Suprapubic skin (tissue), 4 donors: ENCODE measurements at regions not wholly inside any gene's neighbourhood (a gene's known extent, or its start where the extent isn't known, plus 50 kb on each side); places are given as distances from the start of the nearest gene placed in this dataset.

Experiments
- DNase-seq, 2 donors: peaks; one replicate each; pipeline ENCODE4 v3.0.0-alpha.2; 2019; ENCODE audit warnings: low spot score in 2 of 2
- H3K27ac ChIP-seq: fragments of 200-600 bp; sonication (generic); one replicate; pipeline ENCODE4 v1.5.1; 2019
- H3K27me3 ChIP-seq: fragments of 200-600 bp; sonication (generic); one replicate; pipeline ENCODE4 v1.5.1; 2019
- H3K36me3 ChIP-seq: fragments of 200-600 bp; sonication (generic); one replicate; pipeline ENCODE4 v1.5.1; 2019
- H3K4me1 ChIP-seq: fragments of 200-600 bp; sonication (generic); one replicate; pipeline ENCODE4 v1.5.1; 2019
- H3K4me3 ChIP-seq: fragments of 200-600 bp; sonication (generic); one replicate; pipeline ENCODE4 v1.5.1; 2019; ENCODE audit warnings: mild to moderate bottlenecking
- H3K9me3 ChIP-seq: fragments of 200-600 bp; sonication (generic); one replicate; pipeline ENCODE4 v1.5.1; 2019
- EP300 ChIP-seq: sonication (generic); formaldehyde crosslinking; IDR thresholded peaks from one replicate; pipeline ENCODE4 v1.6.1; 2017; ENCODE audit warnings: antibody characterized with exemption
- POLR2A ChIP-seq, 2 donors: fragments of 450-650 bp; IDR thresholded peaks; one replicate each; pipeline ENCODE4 v1.6.1; 2017; ENCODE audit warnings: antibody characterized with exemption in 2 of 2, mild to moderate bottlenecking in 2 of 2, moderate library complexity in 2 of 2
- POLR2AphosphoS5 ChIP-seq, 3 donors: sonication (generic); formaldehyde crosslinking; IDR thresholded peaks; one replicate each; pipeline ENCODE4 v1.6.1; 2017; ENCODE audit warnings: antibody characterized with exemption in 3 of 3
- WGBS: methylation state at CpG from one replicate; pipeline ENCODE4 v1.1.5; 2018; 5-methylcytosine and 5-hydroxymethylcytosine counted together
- TF ChIP-seq, protein P1 (sequence below), 2 donors: fragments of 200-600 bp in 1 of 2; fragments of 450-650 bp in 1 of 2; sonication (generic) in 1 of 2; IDR thresholded peaks; one replicate each; pipeline ENCODE4 v1.5.1; 2016 to 2019; ENCODE audit warnings: antibody characterized with exemption in 2 of 2, mild to moderate bottlenecking in 1 of 2, moderate library complexity in 1 of 2

DNA sequence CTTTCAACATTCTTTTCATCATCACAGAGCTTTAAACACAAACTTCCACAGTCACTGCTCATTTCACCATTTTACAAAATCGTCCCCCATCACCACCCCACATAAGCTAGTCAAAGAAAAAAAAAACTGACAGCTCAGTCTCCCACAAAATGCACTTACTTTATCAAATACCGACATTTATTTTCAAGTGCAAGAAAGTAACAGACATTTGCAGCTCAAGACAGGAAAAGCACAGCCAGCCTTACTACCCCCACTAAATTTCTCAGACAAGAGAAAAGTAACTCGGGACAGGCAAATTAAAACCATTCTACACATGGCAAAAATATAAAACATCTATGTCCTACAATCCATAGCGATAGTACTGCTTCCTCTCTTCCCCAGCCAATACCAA lies 402.4 kb downstream of the SHQ1 start:
- no peak for TF ChIP-seq POLR2A (IDR thresholded peaks at IDR 0.05)
- TF ChIP-seq, protein P1, sequence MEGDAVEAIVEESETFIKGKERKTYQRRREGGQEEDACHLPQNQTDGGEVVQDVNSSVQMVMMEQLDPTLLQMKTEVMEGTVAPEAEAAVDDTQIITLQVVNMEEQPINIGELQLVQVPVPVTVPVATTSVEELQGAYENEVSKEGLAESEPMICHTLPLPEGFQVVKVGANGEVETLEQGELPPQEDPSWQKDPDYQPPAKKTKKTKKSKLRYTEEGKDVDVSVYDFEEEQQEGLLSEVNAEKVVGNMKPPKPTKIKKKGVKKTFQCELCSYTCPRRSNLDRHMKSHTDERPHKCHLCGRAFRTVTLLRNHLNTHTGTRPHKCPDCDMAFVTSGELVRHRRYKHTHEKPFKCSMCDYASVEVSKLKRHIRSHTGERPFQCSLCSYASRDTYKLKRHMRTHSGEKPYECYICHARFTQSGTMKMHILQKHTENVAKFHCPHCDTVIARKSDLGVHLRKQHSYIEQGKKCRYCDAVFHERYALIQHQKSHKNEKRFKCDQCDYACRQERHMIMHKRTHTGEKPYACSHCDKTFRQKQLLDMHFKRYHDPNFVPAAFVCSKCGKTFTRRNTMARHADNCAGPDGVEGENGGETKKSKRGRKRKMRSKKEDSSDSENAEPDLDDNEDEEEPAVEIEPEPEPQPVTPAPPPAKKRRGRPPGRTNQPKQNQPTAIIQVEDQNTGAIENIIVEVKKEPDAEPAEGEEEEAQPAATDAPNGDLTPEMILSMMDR (IDR thresholded peaks at IDR 0.05), result no peak
- no peak for TF ChIP-seq POLR2AphosphoS5 (IDR thresholded peaks at IDR 0.05)
- TF ChIP-seq EP300, result no peak
- no peaks in the 10 kb centered on the region for H3K27me3 ChIP-seq
- H3K27ac ChIP-seq, result no peak overlapping the region
- no peaks in the 10 kb centered on the region for H3K9me3 ChIP-seq
- H3K4me3 ChIP-seq, result peak overlapping the region; percentile 94
- H3K4me1 ChIP-seq, result peaks cover 32% of the 10 kb centered on the region
- DNase-seq, result no peak
- WGBS, result 6% methylated on average over 4 of the region's 4 CpGs
- no peaks in the 10 kb centered on the region for H3K36me3 ChIP-seq

DNA sequence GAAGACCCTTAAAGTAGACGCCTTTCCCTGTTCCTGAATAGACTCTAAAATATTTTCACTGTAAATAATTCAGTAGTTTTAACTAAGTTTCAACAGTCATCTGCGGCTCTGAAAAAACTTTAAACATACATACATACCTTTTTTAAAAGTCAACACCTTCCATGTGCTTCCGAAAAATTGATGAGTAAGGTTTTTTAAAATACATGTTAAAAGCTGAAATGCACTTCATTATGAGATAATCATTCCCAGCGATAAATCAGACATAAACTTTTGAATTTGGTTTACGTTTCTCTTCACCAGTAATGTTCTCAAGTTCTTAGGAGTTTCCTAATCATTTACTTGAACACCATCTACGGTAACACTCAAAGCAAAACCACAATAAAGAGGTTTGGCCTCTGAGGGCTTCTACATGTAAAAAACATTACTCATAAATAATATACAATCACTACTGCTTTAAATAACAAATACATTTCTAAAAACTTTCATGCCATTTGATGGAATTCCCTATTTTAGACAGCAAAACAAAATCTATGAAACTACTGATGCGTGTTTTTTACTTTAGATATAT lies 403.5 kb downstream of the SHQ1 start:
- 62% methylated on average over 7 of the region's 7 CpGs for WGBS
- no peak for DNase-seq
- H3K4me1 ChIP-seq, result peaks cover 32% of the 10 kb centered on the region
- no peaks in the 10 kb centered on the region for H3K9me3 ChIP-seq
- H3K27ac ChIP-seq, result no peak overlapping the region
- peak overlapping the region; percentile 94 for H3K4me3 ChIP-seq
- TF ChIP-seq POLR2AphosphoS5 (IDR thresholded peaks at IDR 0.05) (no peak), POLR2A (IDR thresholded peaks at IDR 0.05) (no peak)
- H3K27me3 ChIP-seq, result no peaks in the 10 kb centered on the region
- no peaks in the 10 kb centered on the region for H3K36me3 ChIP-seq

DNA sequence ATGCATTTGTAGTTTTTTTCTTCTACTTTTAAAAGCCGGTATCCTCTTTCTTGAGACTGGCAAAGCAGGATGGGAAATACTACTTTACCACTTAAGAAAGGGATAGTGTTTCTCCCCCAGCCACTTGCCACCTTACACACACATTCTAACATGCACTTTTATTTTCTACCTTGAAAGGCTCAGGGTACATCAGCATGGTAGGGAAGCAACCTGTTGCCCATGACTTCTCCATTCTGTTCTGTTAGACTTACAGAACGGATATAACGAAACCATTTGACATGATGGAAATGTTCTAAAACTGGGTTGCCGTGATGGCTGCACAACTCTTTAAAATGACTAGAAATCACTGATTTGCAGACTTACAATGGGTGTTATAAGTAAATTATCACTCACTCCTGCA lies 405.5 kb downstream of the SHQ1 start:
- no peaks in the 10 kb centered on the region for H3K9me3 ChIP-seq
- no peak for DNase-seq
- H3K4me3 ChIP-seq, result no peak overlapping the region
- no peaks in the 10 kb centered on the region for H3K36me3 ChIP-seq
- peaks cover 37% of the 10 kb centered on the region for H3K4me1 ChIP-seq
- 91% methylated on average over 4 of the region's 4 CpGs for whole genome bisulfite sequencing
- TF ChIP-seq POLR2A (IDR thresholded peaks at IDR 0.05), result no peak
- TF ChIP-seq POLR2AphosphoS5 (IDR thresholded peaks at IDR 0.05), result no peak
- no peak for TF ChIP-seq EP300
- TF ChIP-seq, protein P1 (IDR thresholded peaks at IDR 0.05), result no peak
- no peaks in the 10 kb centered on the region for H3K27me3 ChIP-seq
- no peak overlapping the region for H3K27ac ChIP-seq

DNA sequence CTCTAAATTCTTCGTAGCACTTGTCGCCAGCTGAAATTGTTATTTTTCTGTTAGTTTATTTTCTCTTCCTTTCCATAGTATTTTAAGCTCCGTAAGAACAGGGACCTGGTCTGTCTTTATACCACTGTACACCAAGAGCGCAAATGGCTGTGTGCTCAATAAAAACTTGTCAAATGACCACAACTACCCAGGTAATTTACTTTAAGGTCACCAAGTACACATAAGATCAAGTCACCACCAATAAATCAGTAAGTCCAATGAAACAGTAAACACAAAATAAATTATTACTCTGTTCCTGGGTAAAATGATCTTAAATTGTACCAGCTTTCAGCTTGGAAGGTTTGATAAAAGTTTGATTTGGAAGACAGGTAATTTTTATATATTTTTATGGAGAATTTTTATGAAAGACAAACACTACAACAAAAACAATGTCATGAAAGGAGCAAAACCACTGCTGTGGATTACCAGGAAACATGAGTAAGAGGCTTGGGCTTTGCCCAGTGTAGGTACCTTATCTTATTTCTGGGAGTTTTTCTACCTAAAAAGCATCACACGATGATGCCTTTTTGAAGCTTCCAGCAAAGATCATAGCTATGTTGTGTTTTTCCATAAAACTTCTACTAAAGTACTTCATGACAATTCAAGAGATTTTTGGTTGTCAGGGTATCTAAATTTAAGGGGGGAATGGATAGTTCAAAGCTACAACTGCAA lies 406.8 kb downstream of the SHQ1 start:
- no peak for TF ChIP-seq POLR2AphosphoS5 (IDR thresholded peaks at IDR 0.05)
- TF ChIP-seq EP300, result no peak
- TF ChIP-seq, protein P1 (IDR thresholded peaks at IDR 0.05), result no peak
- no peak for TF ChIP-seq POLR2A (IDR thresholded peaks at IDR 0.05)
- Histone ChIP-seq H3K9me3 (no peaks in the 10 kb centered on the region), H3K4me3 (no peak overlapping the region), H3K36me3 (no peaks in the 10 kb centered on the region), H3K4me1 (peaks cover 35% of the 10 kb centered on the region), H3K27ac (no peak overlapping the region), H3K27me3 (no peaks in the 10 kb centered on the region)
- DNase-seq, result no peak
- 85% methylated on average over 5 of the region's 5 CpGs for WGBS

DNA sequence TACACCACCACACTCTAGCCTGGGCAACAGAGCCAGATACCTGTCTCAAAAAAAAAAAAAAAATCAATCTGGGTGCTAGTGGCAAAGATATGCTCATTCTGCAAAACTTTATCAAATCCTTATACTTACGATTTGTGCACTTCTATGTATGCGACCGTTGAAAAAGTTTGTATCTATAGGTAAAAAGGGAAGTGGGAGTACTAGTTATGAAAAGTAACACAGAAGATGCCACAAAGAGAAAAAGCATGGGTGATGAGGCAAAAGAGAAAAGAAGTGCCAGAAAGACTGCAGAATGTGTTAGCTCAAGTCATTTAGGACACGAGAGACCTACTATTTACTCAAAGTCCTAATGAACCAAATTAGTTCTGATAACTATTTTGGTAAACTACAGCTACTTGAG lies 407.8 kb downstream of the SHQ1 start:
- no peak overlapping the region for H3K27ac ChIP-seq
- TF ChIP-seq POLR2AphosphoS5 (IDR thresholded peaks at IDR 0.05), result no peak
- TF ChIP-seq, protein P1 (IDR thresholded peaks at IDR 0.05), result no peak
- no peak for TF ChIP-seq POLR2A (IDR thresholded peaks at IDR 0.05)
- TF ChIP-seq EP300, result no peak
- no peaks in the 10 kb centered on the region for H3K27me3 ChIP-seq
- H3K4me3 ChIP-seq, result no peak overlapping the region
- H3K4me1 ChIP-seq, result peaks cover 29% of the 10 kb centered on the region
- no peaks in the 10 kb centered on the region for H3K36me3 ChIP-seq
- DNase-seq, result no peak
- H3K9me3 ChIP-seq, result no peaks in the 10 kb centered on the region
- 84% methylated on average over 4 of the region's 4 CpGs for WGBS
